Panc1 (cell line): ENCODE measurements at regions not wholly inside any gene's neighbourhood (a gene's known extent, or its start where the extent isn't known, plus 50 kb on each side); places are given as distances from the start of the nearest gene placed in this dataset.

Experiments used
- ATAC-seq: fragments of 200-7000 bp; cut with Tn5 transposase; 2 replicates; pipeline ENCODE4 v1.9.1; 2020; ENCODE audit warnings: mild to moderate bottlenecking, moderate library complexity
- BruUV-seq: library from RNA; stranded (reverse); fragments of 400-500 nt; replicated peaks from 2 replicates; lab custom pipeline; 2021; lab: Mats Ljungman, UMichigan
- CTCF ChIA-PET: fragments of 300-600 bp; sonication (Branson Sonifier 250); formaldehyde crosslinking; loops from one replicate; lab custom pipeline; 2022; ENCODE audit warnings: antibody characterized with exemption; lab: Charles Lee
- POLR2A ChIA-PET: fragments of 300-600 bp; sonication (Branson Sonifier 250); formaldehyde crosslinking; loops from one replicate; lab custom pipeline; 2022; ENCODE audit warnings: antibody characterized with exemption; lab: Charles Lee
- DNase-seq: peaks from one replicate; pipeline ENCODE4 v3.0.0-alpha.2; 2010; ENCODE audit warnings: low read depth, low spot score
- H3K27ac ChIP-seq: 2 replicates; pipeline ENCODE4 v1.5.1; 2011; ENCODE audit warnings: mild to moderate bottlenecking, low read length, inconsistent platforms
- H3K27me3 ChIP-seq: fragments of 200-500 bp; sonication (Bioruptor generic); 2 replicates; pipeline ENCODE4 v1.6.0; 2014; ENCODE audit warnings: low read length, inconsistent platforms; ENCODE audit not compliant: control insufficient read depth, insufficient read depth
- H3K36me3 ChIP-seq: fragments of 200-500 bp; sonication (Bioruptor generic); 2 replicates; pipeline ENCODE4 v1.5.1; 2014; ENCODE audit warnings: inconsistent platforms, mild to moderate bottlenecking, low read length, moderate library complexity; ENCODE audit not compliant: control insufficient read depth, insufficient read depth
- H3K4me1 ChIP-seq: 2 replicates; pipeline ENCODE4 v1.5.1; 2011; ENCODE audit warnings: inconsistent platforms, mild to moderate bottlenecking, low read length, moderate library complexity; ENCODE audit not compliant: control insufficient read depth, insufficient read depth
- H3K4me3 ChIP-seq, 2 experiments: 2 replicates each; pipeline ENCODE4 v1.5.1; 2011 to 2012; ENCODE audit warnings: low read depth in 2 of 2, low read length in 2 of 2, mild to moderate bottlenecking in 2 of 2, inconsistent platforms in 1 of 2, moderate library complexity in 1 of 2
- H3K9me3 ChIP-seq: fragments of 200-500 bp; sonication (Bioruptor generic); 2 replicates; pipeline ENCODE4 v1.5.1; 2014; ENCODE audit warnings: low read depth, mild to moderate bottlenecking, inconsistent platforms, low read length, moderate library complexity; ENCODE audit not compliant: control insufficient read depth, insufficient read depth
- CTCF ChIP-seq: fragments of 450-650 bp; IDR thresholded peaks from 2 replicates; pipeline ENCODE4 v1.5.1; 2017; ENCODE audit warnings: mild to moderate bottlenecking
- POLR2AphosphoS5 ChIP-seq: IDR thresholded peaks from 2 replicates; pipeline ENCODE4 v1.6.1; 2012; ENCODE audit warnings: mild to moderate bottlenecking, low read depth, low read length, moderate library complexity
- REST ChIP-seq, 2 experiments: IDR thresholded peaks; 2 replicates each; pipeline ENCODE4 v1.6.1; 2011 to 2012; ENCODE audit warnings: low read depth in 2 of 2, control low read depth in 1 of 2, low read length in 1 of 2, mild to moderate bottlenecking in 1 of 2, moderate library complexity in 1 of 2; ENCODE audit not compliant: insufficient read depth in 1 of 2
- SIN3A ChIP-seq: IDR thresholded peaks from 2 replicates; pipeline ENCODE4 v1.6.1; 2012; ENCODE audit warnings: low read depth, mild to moderate bottlenecking, low read length, moderate library complexity, borderline replicate concordance; ENCODE audit not compliant: insufficient read depth
- TCF7L2 ChIP-seq: IDR thresholded peaks from 2 replicates; pipeline ENCODE4 v1.6.1; 2011; ENCODE audit warnings: mild to moderate bottlenecking, low read depth, low read length, inconsistent platforms
- in situ Hi-C: cut with HindIII; loops from 2 replicates; pipeline ENCODE4 v1.10.0; 2016; ENCODE audit warnings: low sequenced_read_pairs, low pct_unique_long_range_greater_than_20kb
- intact Hi-C: fragments of 100-400 bp; cut with micrococcal nuclease; formaldehyde crosslinking; loops from one replicate; pipeline ENCODE4 v1.10.0; 2022; ENCODE audit not compliant: unreplicated experiment

- TF ChIP-seq CTCF (no peak), SIN3A (no peak), TCF7L2 (no peak), POLR2AphosphoS5 (no peak), REST (IDR thresholded peaks at IDR 0.05; ENCODE audit: insufficient read depth in 1 of 2, low read depth in 2 of 2, low read length in 1 of 2) (no peak)
- intact Hi-C loops = no loop called here
- H3K36me3 ChIP-seq = no peaks in the 10 kb centered on the region
- H3K27me3 ChIP-seq = no peaks in the 10 kb centered on the region
- DNase-seq = no peak
- BruUV-seq = no TSS peak
- H3K4me3 ChIP-seq = no peak overlapping the region
- no peak for ATAC-seq
- POLR2A ChIA-PET = no interaction called here
- H3K27ac ChIP-seq = no peak overlapping the region
- H3K4me1 ChIP-seq = no peaks in the 10 kb centered on the region
- CTCF ChIA-PET = no interaction called here
- H3K9me3 ChIP-seq = no peaks in the 10 kb centered on the region
- in situ Hi-C loops = no loop called here
Measured at GRCh38 chr5:31096238-31096865, 97.1 kb upstream of the CDH6 start.

- H3K27me3 ChIP-seq = no peaks in the 10 kb centered on the region
- ChIA-PET CTCF (no interaction called here), POLR2A (interaction anchor here (0.7 kb wide), 1 partner anchor 411 kb away, joined by 8 read pairs; no protein-coding TSS in a partner anchor)
- intact Hi-C loops (no loop called here), in situ Hi-C loops (no loop called here)
- no peak for DNase-seq
- BruUV-seq = no TSS peak
- H3K27ac ChIP-seq = no peak overlapping the region
- no peak for TF ChIP-seq TCF7L2
- no peaks in the 10 kb centered on the region for H3K4me1 ChIP-seq
- H3K9me3 ChIP-seq = no peaks in the 10 kb centered on the region
- H3K36me3 ChIP-seq = no peaks in the 10 kb centered on the region
- no peak overlapping the region for H3K4me3 ChIP-seq
- no peak for ATAC-seq
Measured at GRCh38 chr5:31095796-31096195, 97.7 kb upstream of the CDH6 start.

- ChIA-PET CTCF (no interaction called here), POLR2A (no interaction called here)
- no peak for TF ChIP-seq POLR2AphosphoS5
- TF ChIP-seq REST (IDR thresholded peaks at IDR 0.05; ENCODE audit: insufficient read depth in 1 of 2, low read depth in 2 of 2, low read length in 1 of 2) = no peak
- no peak overlapping the region for H3K4me3 ChIP-seq
- ATAC-seq (no peak), DNase-seq (no peak)
- no peak overlapping the region for H3K27ac ChIP-seq
- intact Hi-C loops = no loop called here
- no TSS peak for BruUV-seq
- no peaks in the 10 kb centered on the region for H3K4me1 ChIP-seq
- in situ Hi-C loops = no loop called here
- no peaks in the 10 kb centered on the region for H3K9me3 ChIP-seq
- no peaks in the 10 kb centered on the region for H3K27me3 ChIP-seq
- no peaks in the 10 kb centered on the region for H3K36me3 ChIP-seq
Measured at GRCh38 chr5:31091501-31091900, 102.0 kb upstream of the CDH6 start.
